ENCODE measurements at regions not wholly inside any gene's neighbourhood (a gene's known extent, or its start where the extent isn't known, plus 50 kb on each side); places are given as distances from the start of the nearest gene placed in this dataset.

DNA sequence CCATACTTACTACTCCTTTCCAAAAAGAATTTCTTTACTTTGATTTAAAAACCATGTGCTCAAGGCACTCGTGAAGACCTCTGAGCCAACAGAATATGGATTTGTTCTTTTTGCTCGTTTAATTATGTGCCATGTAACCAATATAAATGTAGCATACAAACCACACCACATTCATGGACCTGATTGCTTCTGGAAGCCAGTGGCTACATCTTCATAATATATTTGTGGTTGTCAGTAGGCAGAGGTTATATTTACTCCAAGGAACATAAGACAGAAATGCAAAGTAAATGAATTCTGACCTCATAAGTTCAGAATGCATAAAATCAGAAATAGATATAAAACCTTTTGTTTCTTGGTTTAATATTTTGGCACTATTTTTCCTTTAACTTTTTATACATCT, 373.0 kb downstream of the HDGFL1 start:
- DNase-seq (ENCODE audit: low spot score), result no peak

DNA sequence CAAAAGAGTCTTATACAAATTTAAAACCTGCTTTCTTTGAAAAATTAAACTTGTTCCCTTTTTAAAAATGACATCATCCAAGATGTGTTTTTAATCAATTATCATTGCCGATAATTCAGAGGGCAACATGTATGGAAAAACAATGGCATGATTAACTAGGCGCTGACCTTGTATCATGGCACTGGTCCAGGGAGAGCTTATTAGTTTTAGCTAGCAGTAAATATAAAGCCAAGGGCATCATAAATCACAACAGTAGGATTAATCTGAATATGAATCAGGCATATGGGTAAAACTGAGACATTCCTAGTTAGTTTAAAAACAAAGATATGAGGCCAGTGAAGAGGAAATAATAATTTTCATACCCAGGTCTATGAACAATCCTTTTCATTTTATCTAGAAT, 374.0 kb downstream of the HDGFL1 start:
- DNase-seq (ENCODE audit: low spot score), result no peak

DNA sequence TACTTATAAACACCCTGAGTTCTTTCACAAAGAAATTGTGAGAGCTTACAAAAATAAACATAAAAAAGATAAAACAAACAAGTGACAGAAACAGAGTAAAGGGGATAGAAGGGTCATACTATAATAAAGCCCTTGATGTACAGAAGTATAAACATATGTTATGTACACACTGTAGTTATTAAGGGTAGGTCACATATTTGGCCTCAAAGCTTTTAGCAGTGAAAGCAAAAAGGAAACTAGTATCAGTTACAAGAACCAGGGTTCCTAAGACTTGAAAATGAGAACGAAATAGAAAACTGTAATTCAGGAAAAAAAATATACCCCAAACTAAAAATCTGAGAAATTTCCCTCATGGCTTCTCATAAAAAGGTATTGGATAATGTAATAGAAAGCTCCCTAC, 380.6 kb downstream of the HDGFL1 start:
- DNase-seq (ENCODE audit: low spot score), result no peak

DNA sequence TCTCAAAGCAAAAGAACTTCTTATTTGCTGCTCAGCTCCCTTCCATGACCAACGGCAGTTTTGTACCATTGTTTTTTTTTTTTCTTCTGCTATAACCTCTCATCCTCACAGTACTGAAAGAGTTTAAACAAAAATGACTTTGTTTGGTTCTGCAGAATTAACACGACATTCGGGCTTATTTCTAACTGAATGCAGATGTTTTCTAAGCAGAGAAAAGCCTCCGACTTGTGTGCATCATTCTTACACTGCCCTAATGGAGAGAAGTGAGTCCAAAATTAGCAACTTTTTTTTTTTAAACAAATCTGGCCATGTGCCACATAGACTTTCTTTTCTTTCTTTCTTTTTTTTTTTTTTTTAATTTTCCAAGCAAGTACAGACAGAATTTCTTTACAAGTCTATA, 382.7 kb downstream of the HDGFL1 start:
- no peak for DNase-seq (ENCODE audit: low spot score)

DNA sequence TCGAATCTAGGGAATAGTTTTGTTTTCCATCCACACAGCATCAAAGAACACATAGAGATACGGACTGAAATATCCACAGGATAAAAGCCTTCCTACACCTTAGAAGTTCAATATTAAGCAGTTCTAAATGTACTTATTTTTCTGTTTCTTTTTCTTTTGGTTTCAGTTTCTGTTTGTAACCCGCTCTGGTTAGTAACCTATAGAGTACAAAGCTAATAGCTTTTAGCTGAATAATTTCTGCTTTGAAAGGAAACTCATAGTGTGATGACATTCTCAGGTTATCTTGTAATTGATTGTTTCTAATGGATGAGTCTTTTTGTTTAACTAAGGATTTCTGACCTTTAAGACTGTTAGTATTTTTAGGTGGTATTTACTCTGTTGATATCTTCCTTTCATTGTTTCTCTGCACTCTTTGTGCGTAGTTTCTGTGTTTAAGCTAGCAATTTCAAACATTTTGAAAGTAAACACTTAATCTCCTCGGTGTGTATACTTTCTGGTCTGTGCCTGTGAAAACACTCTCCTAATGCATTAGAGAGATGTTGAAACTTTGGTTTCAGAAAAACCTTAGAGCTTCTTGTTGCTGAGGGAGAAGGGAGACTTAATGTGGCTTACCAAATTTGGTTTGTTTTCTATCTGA, 385.5 kb downstream of the HDGFL1 start:
- peak; percentile 17 for DNase-seq (ENCODE audit: low spot score)

DNA sequence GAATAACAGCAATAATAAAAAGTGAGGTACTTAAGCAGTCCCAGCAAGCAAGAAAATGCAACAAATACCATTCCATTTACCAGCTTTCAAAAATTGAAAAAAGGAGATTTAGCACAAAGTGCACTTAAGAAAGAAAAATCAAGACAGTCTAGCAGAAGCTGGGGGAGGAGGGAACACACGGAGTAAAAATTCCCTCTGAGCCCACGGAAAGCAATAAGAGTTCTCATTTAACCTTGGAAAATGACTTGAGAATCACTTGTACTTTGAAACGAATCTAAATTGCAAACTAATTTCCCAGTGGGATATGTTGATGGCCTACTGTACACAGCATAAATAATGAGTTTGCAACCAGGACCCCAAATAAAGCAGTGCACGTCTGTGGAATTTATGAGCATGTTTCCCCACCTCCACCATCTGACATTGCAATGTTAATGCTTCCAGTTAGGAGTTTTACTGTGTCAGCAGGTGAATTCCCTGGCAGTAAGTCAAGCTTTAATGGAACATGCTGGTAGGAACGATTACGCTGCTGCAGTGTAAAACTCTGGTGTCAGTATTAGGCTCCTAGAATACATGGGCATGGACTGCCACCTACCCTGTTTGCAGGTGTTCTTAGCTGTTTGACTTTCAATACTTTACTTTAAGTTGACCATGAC, 386.8 kb downstream of the HDGFL1 start:
- no peak for DNase-seq (ENCODE audit: low spot score)

DNA sequence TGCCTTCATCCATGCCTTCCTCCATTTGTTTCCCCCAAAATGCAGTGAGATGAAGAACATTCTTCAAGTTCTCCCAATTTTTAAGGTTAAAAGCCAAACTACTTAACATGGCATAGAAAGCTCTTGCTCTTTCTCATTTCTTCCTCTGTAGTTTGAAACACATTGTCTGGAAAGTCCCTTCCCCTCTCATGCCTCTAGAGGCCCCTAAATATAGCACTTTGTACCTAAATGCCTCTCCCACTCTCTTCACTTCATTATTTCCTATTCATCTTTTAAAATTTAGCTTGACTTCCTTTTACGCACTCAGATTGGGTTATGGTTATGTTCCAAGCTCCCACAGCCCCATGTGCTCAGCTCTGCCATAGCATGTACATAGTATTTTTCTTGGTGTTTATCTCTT, 389.3 kb downstream of the HDGFL1 start:
- no peak for DNase-seq (ENCODE audit: low spot score)

DNA sequence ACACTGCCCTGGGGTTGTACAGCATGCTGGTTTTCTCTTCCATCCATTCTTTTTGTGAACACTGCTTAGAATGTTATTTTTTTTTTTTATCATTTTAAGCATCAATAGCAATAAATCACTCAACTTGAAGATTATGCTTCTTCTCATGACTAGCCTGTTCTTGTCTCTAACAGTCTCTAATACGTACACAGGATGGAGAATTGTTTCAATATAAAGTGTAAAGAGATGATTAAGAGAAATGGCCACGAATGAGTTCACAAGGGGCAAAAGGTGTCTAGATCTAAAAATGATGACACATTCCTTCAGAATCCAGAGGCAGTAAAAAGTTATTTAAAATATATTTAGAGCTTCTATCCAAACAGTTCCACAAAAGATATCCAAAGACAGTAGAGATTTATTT, 390.2 kb downstream of the HDGFL1 start:
- DNase-seq (ENCODE audit: low spot score), result no peak

DNA sequence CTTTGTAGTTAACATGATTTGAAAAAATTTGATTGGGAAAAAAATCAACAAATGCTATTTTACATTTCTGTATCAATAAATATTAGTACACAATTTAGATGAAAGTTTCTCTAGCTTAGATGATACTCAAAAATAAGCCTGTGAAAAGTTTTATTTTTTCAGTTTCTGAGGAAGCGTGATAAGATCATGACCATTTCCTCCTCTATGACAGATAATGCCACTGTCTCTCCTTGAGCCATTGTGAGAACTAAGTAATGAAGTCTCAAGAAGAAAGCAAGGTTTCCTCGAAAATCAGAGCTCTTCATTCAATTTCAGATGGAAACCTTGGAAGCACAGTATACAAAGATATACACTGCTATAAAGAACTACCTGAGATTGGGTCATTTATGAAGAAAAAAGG, 395.0 kb downstream of the HDGFL1 start:
- DNase-seq (ENCODE audit: low spot score), result no peak

DNA sequence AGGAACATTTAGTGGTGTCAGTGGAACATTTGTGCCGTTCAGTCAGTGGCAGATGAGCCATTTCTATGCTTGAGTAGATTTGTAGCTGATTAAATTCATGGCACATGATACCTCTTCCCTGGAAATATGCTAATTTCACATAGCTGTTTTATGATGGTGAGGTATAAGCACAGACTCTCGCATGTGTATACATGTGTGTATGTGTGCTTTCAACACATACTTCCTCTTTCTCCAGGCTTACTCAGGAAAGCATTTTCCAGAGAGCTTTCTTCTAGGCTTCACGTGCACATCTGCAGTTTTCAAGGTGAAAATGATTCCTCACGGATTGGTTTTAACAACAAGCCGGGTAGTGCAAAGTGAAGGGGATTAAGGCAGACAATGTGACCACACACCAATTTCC, 396.5 kb downstream of the HDGFL1 start:
- DNase-seq (ENCODE audit: low spot score), result no peak

DNA sequence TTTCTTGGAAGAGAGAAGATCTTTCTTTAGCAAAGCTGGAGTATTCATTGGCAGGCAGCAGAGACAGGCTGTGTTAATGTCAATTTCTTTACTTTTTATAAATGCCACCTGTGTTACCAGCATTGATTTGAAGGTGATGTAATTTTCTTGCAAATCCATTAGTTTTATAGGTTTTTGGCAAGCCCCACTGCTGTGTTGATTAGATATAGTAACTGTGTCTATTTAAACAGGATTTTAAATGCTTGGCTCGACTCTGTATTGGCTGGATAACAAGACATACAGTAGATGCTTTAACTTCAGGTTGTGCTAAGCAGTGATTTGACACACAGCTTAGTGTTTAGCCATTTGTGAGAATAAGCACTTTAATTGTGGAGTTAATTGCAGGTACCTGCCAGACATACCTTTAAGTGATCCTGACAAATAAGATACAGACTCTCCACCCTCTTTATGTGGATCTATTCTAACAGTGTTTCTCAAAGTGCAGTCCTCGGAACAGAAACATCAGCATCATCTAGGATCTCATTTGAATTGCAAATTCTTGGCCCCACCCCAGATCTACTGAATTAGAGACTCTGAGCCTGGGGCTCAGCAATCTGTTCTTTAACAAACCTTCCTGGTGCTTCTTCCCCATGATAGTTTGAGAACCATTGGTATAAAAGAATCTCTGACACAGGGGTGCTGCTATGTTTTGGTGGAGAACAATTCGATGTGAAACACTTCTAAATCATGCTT, 397.5 kb downstream of the HDGFL1 start:
- no peak for DNase-seq (ENCODE audit: low spot score)

DNA sequence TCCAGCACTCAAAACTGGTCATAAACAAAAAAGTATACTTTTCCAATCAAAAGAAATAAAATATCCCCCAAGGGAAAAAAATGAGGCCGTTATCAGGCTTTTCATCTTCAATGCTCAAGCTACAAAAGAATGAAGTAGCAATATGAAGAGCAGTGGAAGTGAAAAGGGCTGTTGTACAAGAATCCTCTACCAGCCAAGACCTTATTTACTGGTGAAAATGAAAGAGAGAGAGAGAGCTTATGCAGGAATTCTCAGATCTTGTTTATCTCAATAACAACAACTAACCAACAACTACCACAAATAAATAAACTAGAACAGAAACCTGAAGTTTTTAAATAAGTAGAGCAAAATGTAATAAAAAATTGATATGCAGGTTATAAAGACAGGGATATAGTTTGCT, 400.6 kb downstream of the HDGFL1 start:
- DNase-seq (ENCODE audit: low spot score), result no peak

DNA sequence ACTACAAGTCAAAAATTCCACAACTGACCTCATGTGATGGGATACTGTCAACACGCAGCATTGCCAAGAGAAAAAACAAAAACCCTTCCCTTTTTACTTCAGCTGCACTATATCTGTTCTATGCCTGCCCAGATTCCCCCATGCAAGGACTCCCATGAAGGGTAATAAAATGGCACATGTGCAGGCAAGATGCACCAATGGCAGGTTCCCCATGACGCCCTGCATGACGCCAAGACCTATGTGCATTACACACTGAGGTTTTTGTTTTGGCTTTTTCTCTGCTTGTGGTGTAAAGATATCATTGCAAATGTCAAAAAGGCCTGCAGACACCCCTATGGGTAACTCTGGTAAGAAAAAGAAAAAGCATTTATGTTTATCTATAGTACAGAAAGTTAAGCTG, 403.4 kb downstream of the HDGFL1 start:
- no peak for DNase-seq (ENCODE audit: low spot score)

DNA sequence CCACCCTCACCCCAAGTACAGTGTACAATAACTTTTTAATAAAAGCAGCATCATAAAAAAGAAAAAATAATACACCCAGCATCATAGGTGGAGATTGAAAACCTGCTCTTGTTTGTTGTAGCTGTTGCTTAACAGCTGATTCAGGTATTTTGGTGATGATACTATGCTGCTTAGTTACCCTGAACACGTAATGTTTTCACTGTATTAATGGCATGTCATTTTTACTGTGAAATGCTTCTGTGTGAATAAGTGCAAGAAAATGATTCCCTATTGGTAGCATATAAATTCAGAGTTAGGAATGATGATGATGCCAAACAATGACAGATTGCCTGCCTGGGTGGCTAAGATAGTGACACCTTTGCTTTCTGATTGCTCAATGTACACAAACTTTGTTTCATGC, 405.7 kb downstream of the HDGFL1 start:
- no peak for DNase-seq (ENCODE audit: low spot score)

DNA sequence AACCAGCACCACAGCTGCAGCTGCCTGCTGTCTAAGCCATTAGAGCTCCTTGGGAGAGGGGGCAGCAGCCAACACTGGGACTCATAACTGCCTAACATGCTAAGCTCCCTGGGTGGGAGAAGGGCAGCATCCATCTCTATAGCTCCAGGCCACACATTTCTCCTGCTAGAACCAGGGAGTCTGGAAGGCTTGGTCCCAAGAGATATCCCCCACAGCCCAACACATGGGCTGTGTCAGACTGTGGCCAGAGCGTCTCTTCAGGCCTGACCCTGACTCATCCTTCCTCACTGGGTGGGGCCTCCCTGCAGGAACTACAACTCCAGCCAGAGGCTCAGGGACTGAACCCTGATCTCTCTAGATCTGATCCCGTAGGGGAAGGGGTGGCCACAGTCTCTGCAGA, 411.1 kb downstream of the HDGFL1 start:
- DNase-seq (ENCODE audit: low spot score), result no peak

DNA sequence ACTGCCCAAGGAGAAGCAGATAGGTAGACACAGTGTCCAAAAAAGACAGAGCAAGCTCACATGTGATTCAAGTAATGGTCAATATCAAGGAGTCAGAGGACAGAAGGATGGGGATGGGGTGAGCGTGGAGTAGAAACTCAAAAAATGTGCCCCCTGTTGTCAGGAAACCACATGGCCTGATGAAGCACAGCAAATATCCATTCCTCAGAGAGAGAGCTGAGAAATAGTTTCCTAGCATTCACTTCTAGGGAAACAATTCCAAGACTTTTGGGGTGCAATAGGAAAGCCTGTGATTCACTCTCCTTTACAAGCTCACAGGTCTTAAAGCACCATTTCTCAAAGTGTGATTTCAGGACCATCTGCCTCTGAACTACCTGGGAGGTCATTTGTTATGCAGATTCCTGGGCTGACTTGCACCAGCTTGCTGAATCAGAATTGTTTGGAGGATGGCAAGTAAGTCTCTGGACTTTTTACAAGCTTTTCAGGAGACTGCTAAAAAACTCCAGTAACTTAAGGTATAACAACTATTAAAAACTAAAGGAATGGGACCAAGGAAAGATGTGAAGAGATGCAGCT, 432.8 kb downstream of the HDGFL1 start:
- no peak for DNase-seq (ENCODE audit: low spot score)

DNA sequence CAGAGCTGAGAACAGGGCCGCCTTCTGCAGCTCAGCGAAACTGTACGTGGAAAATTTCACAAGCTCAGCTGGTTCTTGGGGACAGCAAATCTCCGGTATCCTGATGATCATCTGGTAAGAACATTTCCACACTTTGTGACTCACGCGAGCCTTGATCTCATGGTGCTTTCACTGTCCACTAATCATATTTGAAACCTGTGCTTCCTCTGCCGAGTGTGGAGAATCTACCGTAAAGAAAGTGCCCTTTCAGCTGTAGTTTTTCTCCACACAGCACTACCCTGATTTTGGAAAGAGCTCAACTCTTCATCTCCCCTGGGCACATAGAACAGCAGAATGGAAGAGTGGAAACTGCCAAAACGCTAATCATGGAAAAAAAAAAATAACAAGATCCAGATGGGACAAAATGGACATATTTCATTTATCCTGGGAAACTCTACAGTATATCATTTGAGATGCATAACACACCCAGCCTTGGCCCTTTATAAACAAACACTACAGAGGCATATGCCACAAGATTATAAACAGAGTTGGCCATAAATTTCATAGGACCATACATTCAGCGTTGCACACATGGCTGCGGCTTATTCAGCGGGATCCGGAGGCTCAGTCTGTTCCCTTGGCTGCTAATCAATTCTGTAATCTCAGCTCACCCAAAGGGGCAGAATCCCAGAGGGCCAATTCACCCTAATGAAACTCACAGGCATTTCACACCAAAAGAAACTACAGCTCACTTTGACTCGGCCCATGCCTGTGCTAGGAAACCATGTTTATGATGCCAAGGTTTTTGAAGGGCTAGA, 434.5 kb downstream of the HDGFL1 start:
- no peak for DNase-seq (ENCODE audit: low spot score)

DNA sequence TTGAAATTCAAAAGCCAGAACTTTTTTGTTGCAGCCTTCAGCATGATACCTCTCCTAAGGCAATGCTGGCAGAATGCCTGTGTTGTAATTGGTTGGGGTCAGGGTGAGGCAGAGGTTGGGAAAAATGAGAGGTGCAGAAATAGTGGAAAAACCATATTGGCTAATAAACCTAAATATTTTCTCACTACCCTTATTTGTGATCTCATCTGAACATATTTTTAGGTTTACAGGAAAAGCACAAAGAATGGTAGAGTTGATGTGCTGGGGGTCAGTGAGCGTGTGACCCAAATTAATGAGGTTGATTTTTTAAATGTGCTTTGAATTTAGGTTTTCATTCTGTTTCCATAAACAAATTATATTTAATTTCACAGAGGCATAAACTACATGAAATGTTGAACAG, 437.3 kb downstream of the HDGFL1 start:
- DNase-seq (ENCODE audit: low spot score), result no peak

DNA sequence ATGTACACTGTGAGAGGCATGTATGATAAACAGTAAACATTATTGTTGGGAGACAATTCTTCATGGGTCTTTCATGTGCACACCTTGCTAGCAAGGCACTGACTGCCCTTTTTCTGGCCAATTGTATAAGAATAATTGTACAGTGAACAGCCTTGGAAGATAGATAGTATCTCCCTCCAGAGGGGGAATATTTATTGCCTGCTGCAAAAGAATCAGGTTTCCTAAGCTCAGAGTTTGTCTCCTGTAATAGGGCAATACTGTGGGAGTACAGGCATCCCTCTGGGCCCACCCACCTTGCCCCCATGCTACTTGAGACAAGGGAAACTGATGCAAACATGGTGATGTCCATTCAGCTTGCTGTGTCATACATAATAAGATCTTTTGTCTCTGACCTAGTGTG, 442.2 kb downstream of the HDGFL1 start:
- DNase-seq (ENCODE audit: low spot score), result no peak

DNA sequence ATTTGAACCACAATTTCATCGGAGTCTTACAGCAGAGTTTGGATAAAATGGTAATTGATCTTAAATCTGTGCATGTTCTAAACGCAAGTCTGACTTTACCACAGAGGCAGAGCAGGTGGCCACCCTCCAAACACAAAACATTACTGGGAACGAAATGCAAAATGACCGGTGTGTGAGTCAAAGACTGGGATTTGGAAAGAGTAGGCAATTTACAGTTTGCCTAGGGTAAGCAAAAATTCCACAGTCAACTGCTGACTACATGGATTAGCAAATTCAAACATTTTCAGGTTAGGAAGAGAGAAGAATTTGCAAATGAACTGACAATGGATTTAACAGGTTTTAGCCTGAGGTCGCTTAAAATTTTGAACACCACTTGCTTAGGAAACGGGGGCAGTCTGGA, 444.4 kb downstream of the HDGFL1 start:
- no peak for DNase-seq (ENCODE audit: low spot score)

DNA sequence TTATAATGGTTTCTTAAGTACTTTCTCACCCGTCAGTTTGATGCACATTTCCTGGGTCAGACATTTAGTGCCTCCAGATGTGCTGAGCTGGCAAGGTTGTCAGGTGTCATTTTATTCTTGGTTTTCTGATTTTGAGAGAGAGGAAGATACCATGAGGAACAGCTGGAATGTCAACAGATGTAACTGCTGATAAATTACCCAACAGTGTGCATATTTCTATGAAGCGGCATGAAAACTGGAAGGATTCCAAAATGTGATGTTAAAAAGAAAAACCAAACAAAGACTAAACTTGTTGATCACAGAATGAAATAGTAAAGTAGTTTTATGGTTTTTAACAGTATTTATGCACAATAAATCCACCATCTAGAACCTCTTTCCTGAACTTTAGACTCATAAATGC, 447.3 kb downstream of the HDGFL1 start:
- no peak for DNase-seq (ENCODE audit: low spot score)

DNA sequence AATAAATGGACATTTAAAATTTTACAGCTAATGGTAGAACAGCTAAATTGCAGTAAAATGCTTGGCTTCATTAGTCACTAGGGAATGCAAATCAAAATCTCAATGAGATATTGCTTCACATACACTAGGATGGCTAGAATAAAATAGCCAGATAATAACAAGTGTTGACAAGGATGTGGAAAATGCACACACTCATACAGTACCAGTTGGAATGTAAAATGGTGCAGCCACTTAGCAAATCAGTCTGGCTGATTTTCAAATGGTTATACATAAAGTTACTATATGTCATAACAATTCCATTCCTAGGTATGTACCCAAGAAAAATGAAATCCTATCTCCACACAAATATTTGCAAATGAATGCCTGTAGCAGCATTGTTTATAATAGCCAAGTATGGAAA, 452.1 kb downstream of the HDGFL1 start:
- no peak for DNase-seq (ENCODE audit: low spot score)

DNA sequence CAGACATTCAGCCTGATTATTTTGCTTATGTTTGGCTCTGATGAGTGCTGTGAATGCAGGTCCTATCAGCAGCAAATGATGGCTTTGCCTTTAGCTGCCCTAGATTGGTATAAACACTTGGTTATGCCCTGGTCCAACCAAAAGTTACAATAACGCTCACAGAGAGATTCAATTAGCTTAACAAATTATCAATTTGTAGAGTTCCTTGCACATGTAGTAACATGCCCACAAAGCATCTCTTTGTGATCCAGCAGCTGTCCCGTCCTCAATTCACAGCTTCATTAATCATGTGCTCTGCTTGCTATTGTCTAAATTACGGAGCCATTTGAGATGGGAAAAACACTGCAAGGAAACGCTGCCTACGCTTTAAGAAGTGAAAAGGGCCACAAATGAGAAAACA, 457.9 kb downstream of the HDGFL1 start:
- no peak for DNase-seq (ENCODE audit: low spot score)
